ENCODE measurements at regions not wholly inside any gene's neighbourhood (a gene's known extent, or its start where the extent isn't known, plus 50 kb on each side); places are given as distances from the start of the nearest gene placed in this dataset.

DNA sequence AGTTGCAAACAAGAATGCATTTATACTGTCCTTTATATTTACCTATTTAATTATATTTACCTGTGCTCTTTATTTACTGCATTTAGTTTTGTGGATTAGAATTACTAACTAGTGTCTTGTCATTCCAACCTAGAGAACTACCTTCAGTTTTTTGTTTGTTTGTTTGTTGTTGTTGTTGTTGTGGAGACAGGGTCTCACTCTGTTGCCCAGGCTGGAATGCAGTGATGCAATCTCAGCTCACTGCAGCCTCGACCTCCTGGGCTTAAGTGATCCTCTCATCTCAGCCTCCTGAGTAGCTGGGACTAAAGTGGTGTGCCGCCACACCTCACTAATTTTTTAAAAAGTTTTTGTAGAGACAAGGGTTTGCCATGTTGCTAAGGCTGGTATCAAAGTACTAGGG lies 156.4 kb upstream of the AKR1E2 start:
- Histone ChIP-seq H3K27me3 (no peaks in the 10 kb centered on the region), H3K4me3 (ENCODE audit: low read depth in 1 of 2, low read length in 1 of 2) (no peak overlapping the region), H3K9me3 (no peaks in the 10 kb centered on the region), H3K4me1 (ENCODE audit: control insufficient read depth in 1 of 2, insufficient read depth in 1 of 2, low read depth in 1 of 2, low read length in 1 of 2) (no peaks in the 10 kb centered on the region), H3K36me3 (no peaks in the 10 kb centered on the region), H3K27ac (no peak overlapping the region)
- TF ChIP-seq, protein P1, sequence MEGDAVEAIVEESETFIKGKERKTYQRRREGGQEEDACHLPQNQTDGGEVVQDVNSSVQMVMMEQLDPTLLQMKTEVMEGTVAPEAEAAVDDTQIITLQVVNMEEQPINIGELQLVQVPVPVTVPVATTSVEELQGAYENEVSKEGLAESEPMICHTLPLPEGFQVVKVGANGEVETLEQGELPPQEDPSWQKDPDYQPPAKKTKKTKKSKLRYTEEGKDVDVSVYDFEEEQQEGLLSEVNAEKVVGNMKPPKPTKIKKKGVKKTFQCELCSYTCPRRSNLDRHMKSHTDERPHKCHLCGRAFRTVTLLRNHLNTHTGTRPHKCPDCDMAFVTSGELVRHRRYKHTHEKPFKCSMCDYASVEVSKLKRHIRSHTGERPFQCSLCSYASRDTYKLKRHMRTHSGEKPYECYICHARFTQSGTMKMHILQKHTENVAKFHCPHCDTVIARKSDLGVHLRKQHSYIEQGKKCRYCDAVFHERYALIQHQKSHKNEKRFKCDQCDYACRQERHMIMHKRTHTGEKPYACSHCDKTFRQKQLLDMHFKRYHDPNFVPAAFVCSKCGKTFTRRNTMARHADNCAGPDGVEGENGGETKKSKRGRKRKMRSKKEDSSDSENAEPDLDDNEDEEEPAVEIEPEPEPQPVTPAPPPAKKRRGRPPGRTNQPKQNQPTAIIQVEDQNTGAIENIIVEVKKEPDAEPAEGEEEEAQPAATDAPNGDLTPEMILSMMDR (IDR thresholded peaks at IDR 0.05) = no peak

DNA sequence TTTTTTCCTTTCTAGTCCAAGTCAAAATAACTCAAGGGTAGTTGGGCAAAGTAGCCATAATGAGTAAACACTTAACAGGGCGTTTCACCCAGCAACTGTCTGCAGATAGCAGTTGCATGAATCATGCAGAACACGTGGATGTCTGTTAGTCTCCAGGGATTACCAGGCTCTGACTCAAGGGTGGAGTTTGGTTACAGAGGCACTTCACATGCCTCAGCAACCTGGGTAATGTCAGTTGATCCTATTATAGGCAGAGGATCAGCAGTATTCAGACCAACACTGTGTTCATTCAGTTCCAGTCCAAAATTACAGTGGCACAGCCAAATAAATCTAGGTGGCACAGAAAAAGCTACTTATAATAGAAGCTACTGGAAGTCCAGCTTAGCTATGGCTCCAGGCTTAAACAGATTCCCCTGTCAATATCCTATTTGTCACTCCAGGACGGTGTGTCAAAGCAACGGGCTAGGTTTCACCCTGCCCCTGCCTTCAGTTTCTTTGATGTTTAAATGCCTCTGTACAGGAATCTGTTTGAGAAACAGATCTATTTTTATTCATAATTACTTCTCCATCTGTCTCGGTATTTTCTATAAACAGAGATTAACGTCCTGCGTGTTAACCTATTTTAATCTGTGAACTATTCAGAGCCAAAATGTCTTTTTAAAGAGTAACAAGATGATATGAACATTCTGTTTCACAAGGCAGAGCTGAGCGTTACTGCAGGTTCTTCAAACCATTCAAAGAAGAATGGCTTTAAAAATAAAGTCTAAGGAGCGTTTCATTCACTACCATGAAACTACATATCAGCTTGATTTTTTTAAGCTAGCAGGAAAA lies 162.6 kb upstream of the AKR1E2 start:
- Histone ChIP-seq H3K36me3 (no peaks in the 10 kb centered on the region), H3K27me3 (no peaks in the 10 kb centered on the region), H3K27ac (no peak overlapping the region), H3K4me1 (ENCODE audit: control insufficient read depth in 1 of 2, insufficient read depth in 1 of 2, low read depth in 1 of 2, low read length in 1 of 2) (no peaks in the 10 kb centered on the region), H3K4me3 (ENCODE audit: low read depth in 1 of 2, low read length in 1 of 2) (no peak overlapping the region), H3K9me3 (no peaks in the 10 kb centered on the region)
- TF ChIP-seq, protein P1 (IDR thresholded peaks at IDR 0.05) = no peak

DNA sequence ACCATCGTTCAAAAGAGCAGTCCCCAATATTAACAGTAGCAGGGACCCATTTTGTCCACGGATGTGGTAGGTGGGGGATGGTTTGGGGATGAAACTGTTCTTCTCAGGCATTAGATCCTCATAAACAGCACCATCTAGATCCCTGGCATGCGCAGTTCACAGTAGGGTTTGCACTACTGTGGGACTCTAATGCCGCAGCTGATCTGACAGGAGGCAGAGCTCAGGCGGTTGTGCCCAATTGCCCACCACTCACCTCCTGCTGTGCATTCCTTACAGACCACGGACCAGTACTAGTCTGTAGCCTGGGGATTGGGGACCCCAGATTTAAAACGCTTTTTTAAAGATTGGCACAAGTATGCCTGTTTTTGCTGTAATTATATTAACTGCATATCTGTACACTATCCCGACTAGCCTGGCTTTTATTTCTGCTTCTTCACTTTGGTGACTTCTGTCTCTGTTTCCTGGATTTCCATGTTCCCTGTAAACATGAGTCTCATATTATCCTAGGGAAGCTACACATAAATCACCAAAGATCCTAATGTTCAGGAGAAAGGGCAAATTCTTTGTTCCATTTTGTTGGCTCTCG lies 163.3 kb upstream of the AKR1E2 start:
- Histone ChIP-seq H3K36me3 (no peaks in the 10 kb centered on the region), H3K4me1 (ENCODE audit: control insufficient read depth in 1 of 2, insufficient read depth in 1 of 2, low read depth in 1 of 2, low read length in 1 of 2) (no peaks in the 10 kb centered on the region), H3K9me3 (no peaks in the 10 kb centered on the region), H3K27ac (no peak overlapping the region), H3K27me3 (no peaks in the 10 kb centered on the region), H3K4me3 (ENCODE audit: low read depth in 1 of 2, low read length in 1 of 2) (no peak overlapping the region)
- TF ChIP-seq, protein P1 (IDR thresholded peaks at IDR 0.05) = no peak

DNA sequence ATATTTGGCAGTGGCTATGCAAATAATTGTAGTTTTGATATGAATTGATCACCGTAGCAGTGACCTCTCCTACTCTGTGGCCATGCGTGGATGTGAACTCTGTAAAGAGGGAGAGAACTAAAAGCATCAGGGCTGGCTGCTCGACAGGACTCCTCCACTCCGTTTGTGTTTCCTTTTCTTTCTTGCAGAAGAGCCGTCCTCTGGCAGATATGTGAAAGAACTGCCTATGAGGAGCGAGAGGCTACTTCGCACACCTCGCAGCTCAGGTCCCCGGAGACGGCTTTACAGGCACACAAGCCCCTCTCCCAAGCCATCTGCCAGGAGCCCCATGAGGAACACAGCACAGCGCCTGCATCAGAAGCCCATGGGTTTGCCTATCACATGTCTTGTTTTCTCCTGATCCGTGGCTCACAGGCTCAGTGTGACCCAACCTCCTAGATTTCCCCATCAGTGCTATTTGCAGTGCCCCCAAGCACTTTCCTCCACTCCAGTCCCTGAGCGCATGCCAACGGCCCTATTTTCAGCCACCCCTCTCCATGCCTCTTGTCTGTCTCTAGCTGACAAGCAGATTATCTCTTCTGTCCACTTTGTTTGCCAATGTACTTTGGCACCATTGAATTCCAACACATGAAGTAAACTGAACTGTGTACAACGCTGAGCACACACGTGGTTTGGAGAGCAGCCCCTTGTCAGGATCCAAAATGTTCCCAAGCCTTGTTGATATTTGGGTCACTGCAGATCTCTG lies 164.3 kb upstream of the AKR1E2 start:
- H3K4me1 ChIP-seq (ENCODE audit: control insufficient read depth in 1 of 2, insufficient read depth in 1 of 2, low read depth in 1 of 2, low read length in 1 of 2) = no peaks in the 10 kb centered on the region
- no peaks in the 10 kb centered on the region for H3K9me3 ChIP-seq
- H3K36me3 ChIP-seq = no peaks in the 10 kb centered on the region
- H3K27me3 ChIP-seq = no peaks in the 10 kb centered on the region
- TF ChIP-seq, protein P1 (IDR thresholded peaks at IDR 0.05) = no peak
- H3K4me3 ChIP-seq (ENCODE audit: low read depth in 1 of 2, low read length in 1 of 2) = no peak overlapping the region
- H3K27ac ChIP-seq = no peak overlapping the region

DNA sequence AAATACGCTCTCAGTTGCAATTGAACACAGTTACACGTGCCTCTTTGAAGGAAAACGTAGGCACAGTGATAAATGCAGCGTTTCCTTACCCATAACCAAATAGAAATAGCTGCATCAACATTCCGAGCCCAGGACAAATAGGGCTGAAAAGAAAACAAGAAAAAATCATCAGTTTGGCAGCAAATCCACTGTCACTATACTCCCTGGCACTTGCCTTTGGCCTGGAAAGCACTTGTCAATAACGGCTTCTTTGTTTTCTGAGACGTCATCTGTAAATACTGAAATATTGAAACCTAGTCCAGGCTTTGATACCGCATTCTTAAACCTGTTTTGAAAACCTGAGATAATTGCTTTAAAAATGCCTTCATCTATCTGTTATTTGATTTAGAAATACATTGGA lies 167.2 kb upstream of the AKR1E2 start:
- H3K4me3 ChIP-seq (ENCODE audit: low read depth in 1 of 2, low read length in 1 of 2) = no peak overlapping the region
- no peaks in the 10 kb centered on the region for H3K4me1 ChIP-seq (ENCODE audit: control insufficient read depth in 1 of 2, insufficient read depth in 1 of 2, low read depth in 1 of 2, low read length in 1 of 2)
- no peaks in the 10 kb centered on the region for H3K27me3 ChIP-seq
- no peaks in the 10 kb centered on the region for H3K36me3 ChIP-seq
- no peaks in the 10 kb centered on the region for H3K9me3 ChIP-seq
- TF ChIP-seq, protein P1 (IDR thresholded peaks at IDR 0.05) = no peak
- H3K27ac ChIP-seq = no peak overlapping the region

Data from neutrophil (primary cell).